ENCODE measurements at regions not wholly inside any gene's neighbourhood (a gene's known extent, or its start where the extent isn't known, plus 50 kb on each side); places are given as distances from the start of the nearest gene placed in this dataset.

GRCh38 chr16:74053826-74054225 lies 242.8 kb upstream of the PSMD7 start:
- no peaks in the 10 kb centered on the region for H3K27me3 ChIP-seq
- TF ChIP-seq EP300 (IDR thresholded peaks at IDR 0.05) (no peak), CTCF (IDR thresholded peaks at IDR 0.05) (no peak), POLR2A (IDR thresholded peaks at IDR 0.05) (no peak), POLR2AphosphoS5 (IDR thresholded peaks at IDR 0.05) (no peak)
- no peaks in the 10 kb centered on the region for H3K36me3 ChIP-seq
- H3K27ac ChIP-seq: no peak overlapping the region
- no peak for DNase-seq
- ATAC-seq (ENCODE audit: low FRiP score in 2 of 2): no peak
- no peaks in the 10 kb centered on the region for H3K4me1 ChIP-seq
- no peaks in the 10 kb centered on the region for H3K9me3 ChIP-seq
- WGBS, 2 donors: 57 to 61% methylated on average over 4 of the region's 4 CpGs
- H3K4me3 ChIP-seq: no peak overlapping the region

- 35 to 40% methylated on average over 1 of the region's 1 CpG for WGBS, 2 donors
- TF ChIP-seq POLR2A (IDR thresholded peaks at IDR 0.05) (no peak), CTCF (IDR thresholded peaks at IDR 0.05) (no peak)
- Histone ChIP-seq H3K4me1 (no peaks in the 10 kb centered on the region), H3K27me3 (no peaks in the 10 kb centered on the region), H3K9me3 (no peaks in the 10 kb centered on the region), H3K27ac (no peak overlapping the region), H3K4me3 (no peak overlapping the region), H3K36me3 (no peaks in the 10 kb centered on the region)
- DNase-seq: no peak
- no peak for ATAC-seq (ENCODE audit: low FRiP score in 2 of 2)
Measured at GRCh38 chr16:74053312-74053711, 243.3 kb upstream of the PSMD7 start.

GRCh38 chr16:74052016-74052415 lies 244.6 kb upstream of the PSMD7 start:
- no peak for DNase-seq
- Histone ChIP-seq H3K27ac (no peak overlapping the region), H3K27me3 (no peaks in the 10 kb centered on the region), H3K36me3 (no peaks in the 10 kb centered on the region), H3K9me3 (no peaks in the 10 kb centered on the region), H3K4me3 (no peak overlapping the region), H3K4me1 (no peaks in the 10 kb centered on the region)
- ATAC-seq (ENCODE audit: low FRiP score in 2 of 2): no peak
- TF ChIP-seq POLR2AphosphoS5 (IDR thresholded peaks at IDR 0.05) (no peak), POLR2A (IDR thresholded peaks at IDR 0.05) (no peak), EP300 (IDR thresholded peaks at IDR 0.05) (no peak), CTCF (IDR thresholded peaks at IDR 0.05) (no peak)
- 51 to 65% methylated on average over 1 of the region's 1 CpG for WGBS, 2 donors

GRCh38 chr16:74049027-74049426 lies 247.6 kb upstream of the PSMD7 start:
- Histone ChIP-seq H3K36me3 (no peaks in the 10 kb centered on the region), H3K27ac (no peak overlapping the region), H3K4me1 (no peaks in the 10 kb centered on the region), H3K4me3 (no peak overlapping the region), H3K9me3 (no peaks in the 10 kb centered on the region), H3K27me3 (no peaks in the 10 kb centered on the region)
- TF ChIP-seq EP300 (IDR thresholded peaks at IDR 0.05) (no peak), POLR2AphosphoS5 (IDR thresholded peaks at IDR 0.05) (no peak), POLR2A (IDR thresholded peaks at IDR 0.05) (no peak), CTCF (IDR thresholded peaks at IDR 0.05) (no peak)
- WGBS, 2 donors: 77 to 85% methylated on average over 4 of the region's 4 CpGs
- DNase-seq (no peak), ATAC-seq (ENCODE audit: low FRiP score in 2 of 2) (no peak)

- no peaks in the 10 kb centered on the region for H3K36me3 ChIP-seq
- no peaks in the 10 kb centered on the region for H3K27me3 ChIP-seq
- 76 to 83% methylated on average over 5 of the region's 5 CpGs for WGBS, 2 donors
- no peak overlapping the region for H3K27ac ChIP-seq
- TF ChIP-seq CTCF (IDR thresholded peaks at IDR 0.05) (no peak), POLR2A (IDR thresholded peaks at IDR 0.05) (no peak), EP300 (IDR thresholded peaks at IDR 0.05) (no peak), POLR2AphosphoS5 (IDR thresholded peaks at IDR 0.05) (no peak)
- H3K4me3 ChIP-seq: no peak overlapping the region
- ATAC-seq (ENCODE audit: low FRiP score in 2 of 2) (no peak), DNase-seq (no peak)
- H3K4me1 ChIP-seq: no peaks in the 10 kb centered on the region
- H3K9me3 ChIP-seq: no peaks in the 10 kb centered on the region
Measured at GRCh38 chr16:74046524-74046923, 250.1 kb upstream of the PSMD7 start.

All from upper lobe of left lung (tissue), 6 donors.